IPS-18c (cell line): ENCODE measurements at regions not wholly inside any gene's neighbourhood (a gene's known extent, or its start where the extent isn't known, plus 50 kb on each side); places are given as distances from the start of the nearest gene placed in this dataset.
"Not testable (repeated sequence)": the region's sequence is repeated elsewhere in the genome, so short reads cannot be mapped to it uniquely, and the experiment has no call there.

Source experiments
- H3K4me3 ChIP-seq: 2 replicates; pipeline ENCODE4 v1.7.0; 2013; ENCODE audit warnings: low read depth, mild to moderate bottlenecking, low read length, moderate library complexity; ENCODE audit not compliant: insufficient read depth
- H3K9me3 ChIP-seq: one replicate; pipeline ENCODE4 v1.6.1; 2013; ENCODE audit warnings: mild to moderate bottlenecking, low read length, moderate library complexity; ENCODE audit not compliant: control insufficient read depth, insufficient read depth

GRCh38 chr10:91745090-91745831 is 53.0 kb upstream of the TNKS2 start:
- H3K4me3 ChIP-seq: peak overlapping the region; percentile 22; the same call in 1 of the 2 replicates
- H3K9me3 ChIP-seq: no peaks in the 10 kb centered on the region

- H3K4me3 ChIP-seq: no peak overlapping the region
- no peaks in the 10 kb centered on the region for H3K9me3 ChIP-seq
Observed at GRCh38 chr10:91743465-91743864, 54.8 kb upstream of the TNKS2 start.

- Histone ChIP-seq H3K4me3 (no peak overlapping the region), H3K9me3 (no peaks in the 10 kb centered on the region)
Observed at GRCh38 chr10:91742229-91742628, 56.0 kb upstream of the TNKS2 start.

- H3K9me3 ChIP-seq: no peaks in the 10 kb centered on the region
- no peak overlapping the region for H3K4me3 ChIP-seq
Observed at GRCh38 chr10:91741356-91741755, 56.9 kb upstream of the TNKS2 start.

GRCh38 chr10:91740353-91740924 is 57.8 kb upstream of the TNKS2 start:
- H3K4me3 ChIP-seq: no peak overlapping the region
- no peaks in the 10 kb centered on the region for H3K9me3 ChIP-seq

- H3K4me3 ChIP-seq, H3K9me3 ChIP-seq: not testable (repeated sequence)
Observed at GRCh38 chr10:91732265-91732664, 66.0 kb upstream of the TNKS2 start.

- not testable (repeated sequence) for H3K9me3 ChIP-seq, H3K4me3 ChIP-seq
Observed at GRCh38 chr10:91729339-91729738, 68.9 kb upstream of the TNKS2 start.

- H3K4me3 ChIP-seq: no peak overlapping the region
- no peaks in the 10 kb centered on the region for H3K9me3 ChIP-seq
Observed at GRCh38 chr10:91726355-91726754, 71.9 kb upstream of the TNKS2 start.

GRCh38 chr10:91724933-91725332 is 73.3 kb upstream of the TNKS2 start:
- Histone ChIP-seq H3K9me3 (no peaks in the 10 kb centered on the region), H3K4me3 (no peak overlapping the region)

GRCh38 chr10:91713461-91714072 is 80.7 kb upstream of the PPP1R3C start:
- H3K9me3 ChIP-seq: no peaks in the 10 kb centered on the region
- H3K4me3 ChIP-seq: no peak overlapping the region

GRCh38 chr10:91711885-91712680 is 79.2 kb upstream of the PPP1R3C start:
- Histone ChIP-seq H3K9me3 (no peaks in the 10 kb centered on the region), H3K4me3 (no peak overlapping the region)

GRCh38 chr10:91709394-91709798 is 76.5 kb upstream of the PPP1R3C start:
- Histone ChIP-seq H3K9me3 (no peaks in the 10 kb centered on the region), H3K4me3 (no peak overlapping the region)

GRCh38 chr10:91708174-91708861 is 75.4 kb upstream of the PPP1R3C start:
- Histone ChIP-seq H3K4me3 (no peak overlapping the region), H3K9me3 (no peaks in the 10 kb centered on the region)

GRCh38 chr10:91707236-91707635 is 74.4 kb upstream of the PPP1R3C start:
- Histone ChIP-seq H3K4me3 (no peak overlapping the region), H3K9me3 (no peaks in the 10 kb centered on the region)

GRCh38 chr10:91705948-91706670 is 73.2 kb upstream of the PPP1R3C start:
- H3K9me3 ChIP-seq: no peaks in the 10 kb centered on the region

GRCh38 chr10:91702620-91703019 is 69.7 kb upstream of the PPP1R3C start:
- Histone ChIP-seq H3K4me3 (no peak overlapping the region), H3K9me3 (no peaks in the 10 kb centered on the region)

More at GRCh38 chr10:91705948-91706670, 73.2 kb upstream of the PPP1R3C start:
- no peak overlapping the region for H3K4me3 ChIP-seq
